HG02678 (cell line): ENCODE measurements at regions not wholly inside any gene's neighbourhood (a gene's known extent, or its start where the extent isn't known, plus 50 kb on each side); places are given as distances from the start of the nearest gene placed in this dataset.
"Not testable (repeated sequence)": the region's sequence is repeated elsewhere in the genome, so short reads cannot be mapped to it uniquely, and the experiment has no call there.

Source experiments
- ATAC-seq: cut with Tn5 transposase; IDR thresholded peaks from one replicate; pipeline ENCODE4 v1.9.1; 2021; ENCODE audit warnings: mild to moderate bottlenecking, moderate library complexity; ENCODE audit not compliant: unreplicated experiment

DNA sequence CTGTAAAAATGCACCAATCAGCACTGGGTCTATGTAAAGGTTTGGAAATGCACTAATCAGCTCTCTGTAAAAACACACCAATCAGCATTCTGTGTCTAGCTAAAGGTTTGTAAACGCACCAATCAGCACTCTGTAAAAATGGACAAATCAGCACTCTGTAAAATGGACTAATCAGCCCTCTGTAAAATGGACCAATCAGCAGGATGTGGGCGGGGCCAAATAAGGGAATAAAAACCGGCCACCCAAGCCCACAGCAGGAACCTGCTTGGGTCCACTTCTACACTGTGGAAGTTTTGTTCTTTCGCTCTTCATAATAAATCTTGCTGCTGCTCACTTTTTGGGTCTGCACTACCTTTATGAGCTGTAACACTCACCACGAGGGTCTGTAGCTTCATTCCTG lies 101.0 kb downstream of the SMC2 start:
- not testable (repeated sequence) for ATAC-seq

- ATAC-seq: no peak
These were observed 106.4 kb downstream of the SMC2 start for GRCh38 chr9:104200456-104200994.

- no peak for ATAC-seq
These were observed 112.7 kb downstream of the SMC2 start for GRCh38 chr9:104206766-104207165.

DNA sequence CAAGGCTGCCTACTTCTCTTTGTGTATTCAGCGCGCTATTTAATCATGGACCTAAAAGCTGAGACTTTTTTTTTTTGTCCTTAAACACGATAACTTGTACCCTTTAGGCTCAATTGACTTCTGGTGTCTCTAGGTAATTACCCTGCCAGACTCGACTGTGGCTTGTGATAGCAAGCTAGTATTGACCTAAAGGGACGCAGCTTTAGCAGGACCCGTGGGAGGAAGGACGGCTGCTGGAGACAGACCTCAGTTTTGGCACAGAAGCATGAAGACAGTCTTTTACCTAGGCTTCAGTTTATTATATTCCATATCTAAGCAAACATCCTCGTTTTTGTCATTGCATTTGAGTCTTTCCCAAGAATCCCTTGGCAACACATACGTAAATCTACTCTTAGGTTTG lies 115.3 kb downstream of the SMC2 start:
- ATAC-seq: no peak

GRCh38 chr9:104227108-104227507 lies 133.0 kb downstream of the SMC2 start:
- no peak for ATAC-seq

- ATAC-seq: no peak
These were observed 138.8 kb downstream of the SMC2 start for GRCh38 chr9:104232781-104233341.

DNA sequence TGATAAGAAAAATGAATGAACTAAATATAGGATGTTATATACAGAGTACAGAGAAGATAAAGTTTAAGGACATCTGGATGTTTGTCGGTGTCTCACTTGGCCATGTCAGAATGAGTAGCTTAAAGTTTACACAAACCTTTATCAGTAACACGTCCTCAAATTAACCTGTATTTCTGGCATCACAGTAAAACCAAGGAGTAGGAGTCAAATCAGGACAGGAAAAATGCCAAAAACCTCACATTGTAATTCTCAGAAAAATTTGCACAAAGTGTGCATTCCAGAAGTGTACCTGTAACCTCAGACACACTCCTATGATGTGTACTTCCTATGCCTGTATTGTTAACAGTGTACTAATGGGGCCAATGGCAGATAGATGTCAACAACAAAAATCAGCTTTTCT lies 139.3 kb downstream of the SMC2 start:
- ATAC-seq: no peak

GRCh38 chr9:104234632-104235337 lies 140.7 kb downstream of the SMC2 start:
- ATAC-seq: not testable (repeated sequence)

DNA sequence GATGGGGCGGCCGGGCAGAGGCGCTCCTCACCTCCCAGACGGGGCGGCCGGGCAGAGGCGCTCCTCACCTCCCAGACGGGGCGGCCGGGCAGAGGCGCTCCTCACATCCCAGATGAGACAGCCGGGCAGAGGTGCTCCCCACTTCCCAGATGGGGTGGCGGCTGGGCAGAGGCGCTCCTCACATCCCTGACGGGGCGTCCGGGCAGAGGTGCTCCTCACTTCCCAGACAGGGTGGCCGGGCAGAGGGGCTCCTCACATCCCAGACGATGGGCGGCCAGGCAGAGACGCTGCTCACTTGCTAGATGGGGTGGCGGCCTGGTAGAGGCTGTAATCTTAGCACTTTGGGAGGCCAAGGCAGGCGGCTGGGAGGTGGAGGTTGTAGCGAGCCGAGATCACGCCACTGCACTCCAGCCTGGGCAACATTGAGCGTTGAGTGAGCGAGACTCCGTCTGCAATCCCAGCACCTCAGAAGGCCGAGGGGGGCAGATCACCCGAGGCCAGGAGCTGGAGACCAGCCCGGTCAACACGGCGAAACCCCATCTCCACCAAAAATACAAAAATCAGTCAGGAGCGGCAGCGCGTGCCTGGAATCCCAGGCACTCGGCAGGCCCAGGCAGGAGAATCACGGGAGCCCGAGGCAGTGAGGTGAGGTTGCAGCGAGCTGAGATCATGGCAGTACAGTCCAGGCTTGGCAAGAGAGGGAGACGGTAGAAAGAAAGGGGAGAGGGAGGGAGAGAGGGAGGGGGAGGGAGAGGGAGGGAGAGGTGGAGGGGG lies 141.4 kb downstream of the SMC2 start:
- ATAC-seq: not testable (repeated sequence)

DNA sequence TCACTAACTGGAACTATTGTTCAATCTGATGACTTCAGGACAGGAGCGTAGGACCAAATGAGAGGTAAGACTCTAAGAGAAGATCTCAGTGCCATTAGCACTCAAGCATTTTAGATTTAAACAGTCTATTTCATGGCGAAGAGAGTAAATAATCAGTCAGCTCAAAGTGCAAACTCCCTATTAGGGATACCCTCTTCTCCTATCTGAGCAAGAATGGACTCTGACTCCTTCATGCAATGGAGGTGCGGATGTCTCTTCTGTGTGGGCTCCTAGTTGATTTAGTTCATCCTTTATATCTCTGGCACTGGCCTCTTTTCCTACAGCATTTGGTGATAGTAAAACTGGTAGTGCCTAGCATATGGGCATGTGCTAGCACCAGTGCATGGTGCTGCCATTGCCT lies 144.6 kb downstream of the SMC2 start:
- no peak for ATAC-seq

GRCh38 chr9:104240890-104241289 lies 146.8 kb downstream of the SMC2 start:
- ATAC-seq: no peak

- no peak for ATAC-seq
These were observed 151.8 kb downstream of the SMC2 start for GRCh38 chr9:104245925-104246324.

- no peak for ATAC-seq
These were observed 153.9 kb downstream of the SMC2 start for GRCh38 chr9:104247899-104248460.

- no peak for ATAC-seq
These were observed 162.1 kb downstream of the SMC2 start for GRCh38 chr9:104256031-104256695.

GRCh38 chr9:104256696-104257062 lies 162.6 kb downstream of the SMC2 start:
- ATAC-seq: no peak

DNA sequence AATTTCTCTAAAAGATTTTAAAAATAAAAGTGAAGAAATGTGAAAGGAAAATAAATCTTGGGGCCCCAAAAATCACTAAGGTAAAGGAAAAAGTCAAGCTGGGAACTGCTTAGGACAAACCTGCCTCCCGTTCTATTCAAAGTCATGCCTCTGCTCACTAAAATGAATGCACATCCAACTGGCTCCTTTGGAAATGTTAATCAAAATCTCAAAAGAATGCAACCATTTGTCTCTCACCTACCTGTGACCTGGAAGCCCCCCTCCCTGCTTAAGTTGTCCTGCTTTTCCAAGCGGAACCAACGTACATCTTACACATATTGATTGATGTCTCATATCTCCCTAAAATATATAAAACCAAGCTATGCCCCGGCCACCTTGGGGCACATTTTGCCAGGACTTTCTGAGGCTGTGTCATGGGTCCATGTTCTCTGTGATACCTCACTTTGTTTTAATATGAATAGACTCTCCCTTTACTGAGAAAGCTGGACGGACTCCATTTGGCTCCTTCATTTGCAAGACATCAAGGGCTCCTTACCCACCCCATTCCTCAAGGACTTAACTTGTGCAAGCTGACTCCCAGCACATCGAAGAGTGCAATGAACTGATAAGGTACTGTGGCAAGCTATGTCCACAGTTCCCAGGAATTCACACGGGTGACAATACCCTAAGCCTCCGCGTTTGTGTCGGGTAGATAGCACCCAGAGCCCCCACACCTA lies 164.3 kb downstream of the SMC2 start:
- ATAC-seq: no peak

DNA sequence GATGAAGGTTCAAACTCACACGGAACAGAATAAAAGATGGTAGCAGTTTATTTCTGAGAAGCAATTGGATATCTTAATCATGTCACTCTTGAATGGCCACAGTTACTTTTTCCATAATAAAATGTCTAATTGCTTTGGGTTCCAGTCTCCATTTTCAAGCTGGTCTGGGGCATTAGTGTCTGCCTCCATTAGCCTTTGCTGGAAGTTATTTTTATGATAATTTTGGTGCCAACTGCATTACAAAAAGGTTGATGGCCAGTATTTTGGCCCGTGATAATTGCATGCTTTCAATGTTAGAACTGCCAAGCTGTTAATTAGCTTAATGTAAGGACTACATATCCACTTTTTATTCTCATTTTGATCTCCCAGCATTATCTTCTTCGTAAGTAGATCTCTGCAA lies 165.9 kb downstream of the SMC2 start:
- no peak for ATAC-seq

- no peak for ATAC-seq
These were observed 169.8 kb downstream of the SMC2 start for GRCh38 chr9:104263942-104264341.

DNA sequence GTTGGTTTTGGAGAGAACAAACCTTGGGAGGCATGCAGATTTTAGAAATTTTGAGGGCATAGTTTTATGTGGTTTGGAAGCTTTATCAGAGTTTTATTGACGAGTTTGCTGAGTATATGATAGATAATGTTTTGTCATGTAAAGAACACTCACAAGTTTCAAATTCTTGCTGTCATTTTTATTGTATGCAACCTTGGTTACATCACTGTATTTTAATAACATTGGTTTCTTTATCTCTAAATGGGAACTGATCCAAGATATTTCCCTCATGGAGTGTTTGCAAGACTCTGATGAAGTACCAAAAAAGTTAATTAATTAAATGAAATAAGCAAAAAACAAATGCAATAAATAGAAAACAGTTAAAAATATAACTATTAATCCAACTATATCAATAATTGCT lies 170.3 kb downstream of the SMC2 start:
- no peak for ATAC-seq

DNA sequence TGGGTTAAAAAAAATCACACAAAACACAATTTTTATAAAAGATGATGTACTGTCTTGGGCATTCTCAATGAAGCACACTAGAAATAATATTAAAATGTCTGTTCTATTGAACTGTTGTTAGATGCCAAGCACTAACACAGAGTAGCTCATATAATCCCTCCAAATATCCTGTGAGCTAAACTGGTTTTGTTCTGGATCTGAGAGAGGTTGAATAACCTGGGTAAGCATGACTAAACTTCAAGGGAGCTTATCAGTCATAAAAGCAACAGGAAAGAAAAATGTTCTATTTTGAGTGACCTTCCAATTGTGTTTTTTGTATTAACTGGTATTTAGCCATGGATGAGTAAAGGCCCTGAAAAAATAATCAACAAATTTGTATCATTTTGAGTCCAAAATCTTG lies 175.3 kb downstream of the SMC2 start:
- ATAC-seq: no peak
